Upper lobe of left lung (tissue), 4 donors: ENCODE measurements at regions not wholly inside any gene's neighbourhood (a gene's known extent, or its start where the extent isn't known, plus 50 kb on each side); places are given as distances from the start of the nearest gene placed in this dataset.

Source experiments
- EP300 ChIP-seq, 4 donors: sonication (generic); formaldehyde crosslinking; IDR thresholded peaks; one replicate each; pipeline ENCODE4 v1.5.1; 2017; ENCODE audit warnings: antibody characterized with exemption in 4 of 4, control low read depth in 2 of 4
- POLR2A ChIP-seq, 4 donors: fragments of 450-650 bp; IDR thresholded peaks; one replicate each; pipeline ENCODE4 v1.5.1; 2016 to 2017; ENCODE audit warnings: antibody characterized with exemption in 4 of 4, mild to moderate bottlenecking in 2 of 4
- POLR2AphosphoS5 ChIP-seq, 2 donors: sonication (generic); formaldehyde crosslinking; IDR thresholded peaks; one replicate each; pipeline ENCODE4 v1.5.1; 2017; ENCODE audit warnings: antibody characterized with exemption in 2 of 2
- TF ChIP-seq, protein P1 (sequence below), 6 experiments: fragments of 450-650 bp in 4 of 6; fragments of 200-600 bp in 2 of 6; sonication (generic) in 2 of 6; IDR thresholded peaks; one replicate each; pipeline ENCODE4 v1.5.1; 2016 to 2019; ENCODE audit warnings: antibody characterized with exemption in 6 of 6

DNA sequence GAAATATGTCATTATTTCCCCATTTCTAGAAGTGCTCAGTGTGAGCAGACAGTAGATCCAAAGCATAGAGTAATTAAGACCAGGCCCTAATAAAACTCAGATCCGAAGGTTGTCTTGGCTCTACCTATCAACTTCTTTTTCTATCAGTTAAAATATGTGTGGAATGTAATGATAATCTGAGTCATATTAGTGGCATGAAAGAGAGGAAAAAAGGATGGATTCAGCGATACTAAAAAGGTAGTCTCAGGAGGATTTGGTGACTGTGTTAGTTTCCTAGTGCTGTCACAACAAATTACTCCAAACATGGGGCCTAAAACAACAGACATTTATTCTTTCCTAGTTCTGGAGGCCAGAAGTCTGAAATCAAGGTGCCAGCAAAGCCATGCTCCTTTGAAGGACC is 103.7 kb upstream of the NABP1 start:
- TF ChIP-seq, protein P1, sequence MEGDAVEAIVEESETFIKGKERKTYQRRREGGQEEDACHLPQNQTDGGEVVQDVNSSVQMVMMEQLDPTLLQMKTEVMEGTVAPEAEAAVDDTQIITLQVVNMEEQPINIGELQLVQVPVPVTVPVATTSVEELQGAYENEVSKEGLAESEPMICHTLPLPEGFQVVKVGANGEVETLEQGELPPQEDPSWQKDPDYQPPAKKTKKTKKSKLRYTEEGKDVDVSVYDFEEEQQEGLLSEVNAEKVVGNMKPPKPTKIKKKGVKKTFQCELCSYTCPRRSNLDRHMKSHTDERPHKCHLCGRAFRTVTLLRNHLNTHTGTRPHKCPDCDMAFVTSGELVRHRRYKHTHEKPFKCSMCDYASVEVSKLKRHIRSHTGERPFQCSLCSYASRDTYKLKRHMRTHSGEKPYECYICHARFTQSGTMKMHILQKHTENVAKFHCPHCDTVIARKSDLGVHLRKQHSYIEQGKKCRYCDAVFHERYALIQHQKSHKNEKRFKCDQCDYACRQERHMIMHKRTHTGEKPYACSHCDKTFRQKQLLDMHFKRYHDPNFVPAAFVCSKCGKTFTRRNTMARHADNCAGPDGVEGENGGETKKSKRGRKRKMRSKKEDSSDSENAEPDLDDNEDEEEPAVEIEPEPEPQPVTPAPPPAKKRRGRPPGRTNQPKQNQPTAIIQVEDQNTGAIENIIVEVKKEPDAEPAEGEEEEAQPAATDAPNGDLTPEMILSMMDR (IDR thresholded peaks at IDR 0.05): no peak
- TF ChIP-seq POLR2A (IDR thresholded peaks at IDR 0.05) (no peak), EP300 (IDR thresholded peaks at IDR 0.05) (no peak), POLR2AphosphoS5 (IDR thresholded peaks at IDR 0.05) (no peak)
